NT2/D1 (cell line): ENCODE measurements at regions not wholly inside any gene's neighbourhood (a gene's known extent, or its start where the extent isn't known, plus 50 kb on each side); places are given as distances from the start of the nearest gene placed in this dataset.

Experiments used
- DNase-seq: peaks from one replicate; pipeline ENCODE4 v3.0.0-alpha.2; 2011; ENCODE audit warnings: low read depth, low spot score
- H3K27me3 ChIP-seq: 2 replicates; pipeline ENCODE4 v1.6.0; 2011; ENCODE audit warnings: mild to moderate bottlenecking; ENCODE audit not compliant: insufficient read length, insufficient read depth
- H3K36me3 ChIP-seq: 2 replicates; pipeline ENCODE4 v1.6.1; 2011; ENCODE audit warnings: mild to moderate bottlenecking, low read length, mixed read lengths; ENCODE audit not compliant: insufficient read depth, insufficient read length
- H3K4me1 ChIP-seq: 2 replicates; pipeline ENCODE4 v1.5.1; 2011; ENCODE audit not compliant: insufficient read depth, insufficient read length
- H3K4me3 ChIP-seq: 2 replicates; pipeline ENCODE4 v1.5.1; 2011; ENCODE audit warnings: low read depth; ENCODE audit not compliant: insufficient read length
- H3K9ac ChIP-seq: 2 replicates; pipeline ENCODE4 v1.6.0; 2011; ENCODE audit warnings: low read depth; ENCODE audit not compliant: insufficient read length
- H3K9me3 ChIP-seq: 2 replicates; pipeline ENCODE4 v1.5.1; 2011; ENCODE audit warnings: mild to moderate bottlenecking, low read length; ENCODE audit not compliant: insufficient read depth
- SUZ12 ChIP-seq: IDR thresholded peaks from 2 replicates; pipeline ENCODE4 v1.6.1; 2011; ENCODE audit not compliant: insufficient read length, insufficient read depth; ENCODE audit errors: extremely low read depth
- YY1 ChIP-seq: IDR thresholded peaks from 2 replicates; pipeline ENCODE4 v1.6.1; 2011; ENCODE audit not compliant: insufficient read length, insufficient read depth
- ZNF274 ChIP-seq: IDR thresholded peaks from 2 replicates; pipeline ENCODE4 v1.6.1; 2011; ENCODE audit warnings: mild to moderate bottlenecking, low read depth, low read length

GRCh38 chr6:21845439-21846140 is 252.0 kb downstream of the SOX4 start:
- Histone ChIP-seq H3K4me1 (no peaks in the 10 kb centered on the region), H3K9ac (no peak overlapping the region), H3K36me3 (no peaks in the 10 kb centered on the region), H3K9me3 (no peaks in the 10 kb centered on the region), H3K27me3 (no peaks in the 10 kb centered on the region), H3K4me3 (no peak overlapping the region)
- TF ChIP-seq ZNF274 (no peak), YY1 (no peak), SUZ12 (no peak)
- DNase-seq = no peak

- no peaks in the 10 kb centered on the region for H3K9me3 ChIP-seq
- no peak overlapping the region for H3K4me3 ChIP-seq
- TF ChIP-seq YY1 (no peak), ZNF274 (no peak), SUZ12 (no peak)
- no peaks in the 10 kb centered on the region for H3K36me3 ChIP-seq
- H3K27me3 ChIP-seq = no peaks in the 10 kb centered on the region
- no peak for DNase-seq
- H3K9ac ChIP-seq = no peak overlapping the region
- H3K4me1 ChIP-seq = no peaks in the 10 kb centered on the region
Observed at GRCh38 chr6:21846541-21847451, 253.2 kb downstream of the SOX4 start.

GRCh38 chr6:21847711-21848480 is 254.3 kb downstream of the SOX4 start:
- TF ChIP-seq SUZ12 (no peak), YY1 (no peak), ZNF274 (no peak)
- DNase-seq = no peak
- Histone ChIP-seq H3K27me3 (no peaks in the 10 kb centered on the region), H3K36me3 (no peaks in the 10 kb centered on the region), H3K9ac (no peak overlapping the region), H3K4me3 (no peak overlapping the region), H3K4me1 (no peaks in the 10 kb centered on the region), H3K9me3 (no peaks in the 10 kb centered on the region)

GRCh38 chr6:21850691-21851090 is 257.1 kb downstream of the SOX4 start:
- no peaks in the 10 kb centered on the region for H3K36me3 ChIP-seq
- H3K4me3 ChIP-seq = no peak overlapping the region
- DNase-seq = no peak
- TF ChIP-seq ZNF274 (no peak), SUZ12 (no peak), YY1 (no peak)
- H3K9ac ChIP-seq = no peak overlapping the region
- H3K9me3 ChIP-seq = no peaks in the 10 kb centered on the region
- no peaks in the 10 kb centered on the region for H3K27me3 ChIP-seq
- H3K4me1 ChIP-seq = no peaks in the 10 kb centered on the region

- Histone ChIP-seq H3K36me3 (no peaks in the 10 kb centered on the region), H3K4me1 (no peaks in the 10 kb centered on the region), H3K27me3 (no peaks in the 10 kb centered on the region), H3K9me3 (no peaks in the 10 kb centered on the region), H3K4me3 (no peak overlapping the region), H3K9ac (no peak overlapping the region)
- TF ChIP-seq YY1 = no peak
- TF ChIP-seq SUZ12 = no peak
- no peak for DNase-seq
Observed at GRCh38 chr6:21855811-21856455, 262.4 kb downstream of the SOX4 start.

- H3K4me3 ChIP-seq = no peak overlapping the region
- DNase-seq = no peak
- no peaks in the 10 kb centered on the region for H3K9me3 ChIP-seq
- H3K4me1 ChIP-seq = no peaks in the 10 kb centered on the region
- H3K9ac ChIP-seq = no peak overlapping the region
- H3K36me3 ChIP-seq = no peaks in the 10 kb centered on the region
- no peak for TF ChIP-seq YY1
- TF ChIP-seq ZNF274 = no peak
- TF ChIP-seq SUZ12 = no peak
- no peaks in the 10 kb centered on the region for H3K27me3 ChIP-seq
Observed at GRCh38 chr6:21856456-21856825, 262.9 kb downstream of the SOX4 start.

- no peaks in the 10 kb centered on the region for H3K9me3 ChIP-seq
- TF ChIP-seq YY1 (no peak), ZNF274 (no peak)
- H3K27me3 ChIP-seq = no peaks in the 10 kb centered on the region
- H3K36me3 ChIP-seq = no peaks in the 10 kb centered on the region
- no peak overlapping the region for H3K9ac ChIP-seq
- no peak for DNase-seq
- no peak overlapping the region for H3K4me3 ChIP-seq
- H3K4me1 ChIP-seq = no peaks in the 10 kb centered on the region
Observed at GRCh38 chr6:21856844-21857243, 263.3 kb downstream of the SOX4 start.
